Neural crest cell (in vitro differentiated cells): ENCODE measurements at regions not wholly inside any gene's neighbourhood (a gene's known extent, or its start where the extent isn't known, plus 50 kb on each side); places are given as distances from the start of the nearest gene placed in this dataset.

Experiments used
- DNase-seq: peaks from one replicate; pipeline ENCODE4 v3.0.0; 2021; ENCODE audit warnings: low read depth, mixed read lengths, low spot score
- H3K27ac Mint-ChIP-seq: one replicate; pipeline ENCODE4 v1.8.0; 2021; ENCODE audit warnings: mild to moderate bottlenecking, mixed read lengths; ENCODE audit not compliant: unreplicated experiment
- H3K27me3 Mint-ChIP-seq: 2 replicates; pipeline ENCODE4 v1.8.0; 2021; ENCODE audit warnings: low read depth, mild to moderate bottlenecking, mixed read lengths
- H3K36me3 Mint-ChIP-seq: 2 replicates; pipeline ENCODE4 v1.8.0; 2021; ENCODE audit warnings: low read depth, mild to moderate bottlenecking, mixed read lengths
- H3K4me1 Mint-ChIP-seq: 2 replicates; pipeline ENCODE4 v1.8.0; 2021; ENCODE audit warnings: mixed read lengths
- H3K4me3 Mint-ChIP-seq: one replicate; pipeline ENCODE4 v1.8.0; 2021; ENCODE audit warnings: mild to moderate bottlenecking, mixed read lengths
- H3K9me3 Mint-ChIP-seq: 2 replicates; pipeline ENCODE4 v1.8.0; 2021; ENCODE audit warnings: mixed read lengths
- CTCF ChIP-seq: fragments of 200-600 bp; sonication (generic); conservative IDR thresholded peaks from 2 replicates; pipeline ENCODE4 v1.5.0; 2021; ENCODE audit warnings: antibody characterized with exemption, mild to moderate bottlenecking

GRCh38 chr2:20126040-20126439 lies 74.6 kb upstream of the LAPTM4A start:
- Mint-ChIP-seq H3K27me3 (peaks cover 8% of the 10 kb centered on the region), H3K9me3 (no peaks in the 10 kb centered on the region), H3K4me3 (no peak overlapping the region), H3K4me1 (no peaks in the 10 kb centered on the region), H3K27ac (no peak overlapping the region), H3K36me3 (no peaks in the 10 kb centered on the region)
- no peak for TF ChIP-seq CTCF
- DNase-seq = no peak

GRCh38 chr2:20125616-20126015 lies 74.2 kb upstream of the LAPTM4A start:
- no peaks in the 10 kb centered on the region for H3K36me3 Mint-ChIP-seq
- H3K4me1 Mint-ChIP-seq = no peaks in the 10 kb centered on the region
- DNase-seq = no peak
- H3K9me3 Mint-ChIP-seq = no peaks in the 10 kb centered on the region
- H3K27me3 Mint-ChIP-seq = peaks cover 8% of the 10 kb centered on the region
- H3K27ac Mint-ChIP-seq = no peak overlapping the region
- no peak for TF ChIP-seq CTCF
- no peak overlapping the region for H3K4me3 Mint-ChIP-seq

- no peak for TF ChIP-seq CTCF
- no peaks in the 10 kb centered on the region for H3K4me1 Mint-ChIP-seq
- no peak for DNase-seq
- no peaks in the 10 kb centered on the region for H3K9me3 Mint-ChIP-seq
- peaks cover 8% of the 10 kb centered on the region for H3K27me3 Mint-ChIP-seq
- no peak overlapping the region for H3K4me3 Mint-ChIP-seq
- no peaks in the 10 kb centered on the region for H3K36me3 Mint-ChIP-seq
- no peak overlapping the region for H3K27ac Mint-ChIP-seq
Measured at GRCh38 chr2:20125164-20125563, 73.7 kb upstream of the LAPTM4A start.

GRCh38 chr2:20123871-20124594 lies 72.6 kb upstream of the LAPTM4A start:
- H3K4me1 Mint-ChIP-seq = no peaks in the 10 kb centered on the region
- no peak overlapping the region for H3K27ac Mint-ChIP-seq
- no peak for TF ChIP-seq CTCF
- no peak for DNase-seq
- no peak overlapping the region for H3K4me3 Mint-ChIP-seq
- H3K36me3 Mint-ChIP-seq = no peaks in the 10 kb centered on the region
- H3K27me3 Mint-ChIP-seq = peaks cover 8% of the 10 kb centered on the region
- H3K9me3 Mint-ChIP-seq = no peaks in the 10 kb centered on the region

GRCh38 chr2:20122864-20123263 lies 71.4 kb upstream of the LAPTM4A start:
- TF ChIP-seq CTCF = no peak
- no peaks in the 10 kb centered on the region for H3K4me1 Mint-ChIP-seq
- H3K27ac Mint-ChIP-seq = peak overlapping the region; percentile 92
- peaks cover 8% of the 10 kb centered on the region for H3K27me3 Mint-ChIP-seq
- H3K4me3 Mint-ChIP-seq = no peak overlapping the region
- DNase-seq = no peak
- no peaks in the 10 kb centered on the region for H3K9me3 Mint-ChIP-seq
- no peaks in the 10 kb centered on the region for H3K36me3 Mint-ChIP-seq
